Ureter (tissue), 1 donor: ENCODE measurements at regions not wholly inside any gene's neighbourhood (a gene's known extent, or its start where the extent isn't known, plus 50 kb on each side); places are given as distances from the start of the nearest gene placed in this dataset.
A peak's percentile ranks its signal among the peaks of the same experiment; 100 is the strongest.
"Not testable (repeated sequence)": the region's sequence is repeated elsewhere in the genome, so short reads cannot be mapped to it uniquely, and the experiment has no call there.

Source experiments
- DNase-seq: peaks from one replicate; pipeline ENCODE4 v3.0.0-alpha.2; 2020; ENCODE audit warnings: low spot score
- donor health status: DM: yes; HTN: yes; CAD: no.

GRCh38 chr10:6817770-6818169 is 237.7 kb upstream of the PRKCQ start:
- DNase-seq, result no peak

- no peak for DNase-seq
These were observed 235.3 kb upstream of the PRKCQ start for GRCh38 chr10:6815346-6815745.

GRCh38 chr10:6813856-6814255 is 233.8 kb upstream of the PRKCQ start:
- DNase-seq, result no peak

- no peak for DNase-seq
These were observed 233.2 kb upstream of the PRKCQ start for GRCh38 chr10:6813306-6813705.

GRCh38 chr10:6811153-6811552 is 231.1 kb upstream of the PRKCQ start:
- no peak for DNase-seq

- DNase-seq, result no peak
These were observed 223.3 kb upstream of the PRKCQ start for GRCh38 chr10:6803427-6803783.

- DNase-seq, result no peak
These were observed 222.8 kb upstream of the PRKCQ start for GRCh38 chr10:6802759-6803426.

GRCh38 chr10:6796231-6796630 is 216.2 kb upstream of the PRKCQ start:
- no peak for DNase-seq

GRCh38 chr10:6795541-6795940 is 215.5 kb upstream of the PRKCQ start:
- DNase-seq, result no peak

- not testable (repeated sequence) for DNase-seq
These were observed 214.8 kb upstream of the PRKCQ start for GRCh38 chr10:6794841-6795240.

GRCh38 chr10:6794441-6794840 is 214.4 kb upstream of the PRKCQ start:
- no peak for DNase-seq

GRCh38 chr10:6788731-6789130 is 208.7 kb upstream of the PRKCQ start:
- no peak for DNase-seq

- no peak for DNase-seq
These were observed 208.2 kb upstream of the PRKCQ start for GRCh38 chr10:6788231-6788630.

- DNase-seq, result no peak
These were observed 207.6 kb upstream of the PRKCQ start for GRCh38 chr10:6787718-6788117.

- DNase-seq, result no peak
These were observed 207.0 kb upstream of the PRKCQ start for GRCh38 chr10:6787091-6787490.

- DNase-seq, result no peak
These were observed 206.5 kb upstream of the PRKCQ start for GRCh38 chr10:6786579-6787031.

- DNase-seq, result not testable (repeated sequence)
These were observed 204.4 kb upstream of the PRKCQ start for GRCh38 chr10:6784429-6784828.

GRCh38 chr10:6783471-6783870 is 203.4 kb upstream of the PRKCQ start:
- no peak for DNase-seq

GRCh38 chr10:6782378-6782777 is 202.3 kb upstream of the PRKCQ start:
- DNase-seq, result no peak

GRCh38 chr10:6781133-6781770 is 201.2 kb upstream of the PRKCQ start:
- DNase-seq, result no peak

GRCh38 chr10:6780008-6780677 is 200.1 kb upstream of the PRKCQ start:
- no peak for DNase-seq

- peak; percentile 60 for DNase-seq
These were observed 199.1 kb upstream of the PRKCQ start for GRCh38 chr10:6778992-6779701.

- DNase-seq, result no peak
These were observed 196.1 kb upstream of the PRKCQ start for GRCh38 chr10:6776170-6776569.
